ENCODE measurements at regions not wholly inside any gene's neighbourhood (a gene's known extent, or its start where the extent isn't known, plus 50 kb on each side); places are given as distances from the start of the nearest gene placed in this dataset.

- no peak for TF ChIP-seq GATA2 (IDR thresholded peaks at IDR 0.05; ENCODE audit: low read depth, low read length)
- TF ChIP-seq GATA3 (IDR thresholded peaks at IDR 0.05; ENCODE audit: low read depth, low read length): no peak
These were observed 370.4 kb upstream of the PTPRD start for GRCh38 chr9:10983251-10983650.
